NCI-H1105 treated with DMSO at 0.1 percent for 48 hours (cell line): ENCODE measurements at regions not wholly inside any gene's neighbourhood (a gene's known extent, or its start where the extent isn't known, plus 50 kb on each side); places are given as distances from the start of the nearest gene placed in this dataset.

Experiments used
- DNase-seq: peaks from one replicate; lab custom pipeline; 2025; lab: John Stamatoyannopoulos, UW

DNA sequence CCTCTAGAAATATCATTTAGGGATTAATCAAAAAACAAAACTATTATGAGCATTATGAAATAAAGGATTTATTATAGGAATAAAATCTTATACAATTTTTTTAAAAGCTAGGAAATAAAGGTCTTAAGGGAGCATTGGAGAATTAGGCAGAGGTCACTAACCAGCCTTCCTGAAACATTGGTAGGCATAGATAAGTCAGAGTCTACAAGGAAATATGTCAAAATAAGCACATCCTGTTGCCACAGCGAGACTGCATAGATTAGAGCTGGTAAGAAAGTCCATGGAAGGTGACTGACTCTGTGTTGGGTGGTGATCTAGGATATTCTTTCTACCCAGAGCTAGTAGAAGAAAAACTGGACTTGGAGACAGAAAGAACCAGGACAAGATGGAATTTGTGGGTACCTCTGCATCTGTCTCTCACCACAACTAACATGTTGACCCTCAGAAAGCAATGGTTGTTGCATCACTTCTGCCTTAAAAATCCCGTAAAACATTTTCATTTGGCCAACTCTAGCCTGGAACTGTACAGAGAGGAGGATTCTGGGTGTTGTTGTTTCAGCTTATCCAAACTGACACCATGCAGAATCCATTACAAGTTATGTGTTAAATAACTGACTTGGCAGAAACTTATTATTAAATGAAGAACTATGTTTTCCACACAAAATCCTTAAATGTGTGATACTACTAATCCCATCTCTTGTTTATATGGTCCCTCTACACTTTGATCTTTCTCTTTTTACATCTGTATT is 77.1 kb downstream of the FBXO5 start:
- no peak for DNase-seq

DNA sequence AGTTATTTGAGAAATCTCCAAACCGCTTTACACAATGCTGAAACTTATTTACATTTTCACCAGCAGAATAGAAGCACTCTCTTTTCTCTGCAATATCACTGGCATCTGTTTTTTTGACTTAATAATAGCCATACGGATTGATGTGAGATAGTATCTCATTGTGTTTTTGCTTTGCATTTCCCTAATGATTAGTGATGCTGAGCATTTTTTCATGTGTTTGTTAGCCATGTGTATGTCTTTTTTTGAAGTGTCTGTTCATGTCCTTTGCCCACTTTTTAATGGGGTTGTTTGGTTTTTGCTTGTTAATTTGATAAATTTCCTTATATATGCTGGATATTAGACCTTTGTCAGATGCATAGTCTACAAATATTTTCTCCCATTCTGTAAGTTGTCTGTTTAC is 73.6 kb downstream of the FBXO5 start:
- no peak for DNase-seq

DNA sequence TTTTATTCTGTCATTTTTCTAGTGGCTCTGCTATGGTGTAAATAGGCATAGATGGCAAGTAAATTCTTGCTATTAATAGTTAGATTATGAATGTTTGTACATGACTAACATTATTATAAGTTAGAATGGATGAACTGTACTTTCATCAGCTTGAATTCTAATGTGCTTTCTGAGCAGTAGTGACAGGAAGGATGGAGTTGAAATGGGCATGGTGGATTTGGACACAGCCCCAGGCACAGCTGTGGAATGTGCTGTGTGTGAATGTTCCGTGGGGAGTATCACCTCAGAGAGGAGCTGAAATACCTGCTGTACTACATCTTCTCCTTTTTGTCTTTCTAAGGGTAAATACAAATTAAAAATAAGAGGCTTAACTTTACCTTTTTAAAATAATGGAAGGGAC is 66.8 kb downstream of the FBXO5 start:
- no peak for DNase-seq

DNA sequence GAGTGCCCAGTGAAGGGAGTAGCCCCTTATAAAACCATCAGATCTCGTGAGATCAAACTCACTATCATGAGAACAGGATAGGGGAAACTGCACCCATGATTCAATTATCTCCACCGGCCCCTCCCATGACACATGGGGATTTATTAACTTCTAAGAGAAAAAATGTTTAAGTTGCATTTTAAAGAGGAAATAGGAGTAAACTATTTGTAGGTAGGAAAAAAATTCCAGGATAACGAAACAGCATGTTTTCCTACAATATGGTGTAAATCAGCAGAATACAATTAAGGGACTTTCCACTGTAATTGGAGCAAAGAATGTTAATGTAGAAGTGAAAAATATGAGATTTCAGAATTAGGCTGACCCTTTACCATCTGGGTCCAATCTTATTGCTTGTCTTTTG is 63.9 kb downstream of the FBXO5 start:
- no peak for DNase-seq

DNA sequence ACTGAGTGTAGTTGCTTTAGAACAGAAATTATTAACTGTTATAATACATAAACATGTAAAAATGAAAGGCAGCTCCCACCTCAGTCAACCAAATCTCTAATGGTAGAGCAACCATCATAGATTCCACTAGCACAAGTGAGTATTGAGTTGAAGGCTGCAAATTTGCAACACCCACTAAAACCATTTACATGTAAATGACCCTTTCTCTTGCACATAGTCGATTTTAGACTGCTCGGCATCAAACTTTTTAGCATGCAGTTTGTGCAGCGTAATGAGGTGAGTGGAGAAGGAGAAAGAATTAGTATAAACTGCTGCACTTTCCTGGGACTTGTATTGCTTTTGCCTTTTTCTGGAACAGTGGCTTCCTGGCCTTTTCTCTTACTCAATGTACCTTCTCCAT is 62.8 kb downstream of the FBXO5 start:
- DNase-seq = no peak
